ENCODE measurements at regions not wholly inside any gene's neighbourhood (a gene's known extent, or its start where the extent isn't known, plus 50 kb on each side); places are given as distances from the start of the nearest gene placed in this dataset.

DNA sequence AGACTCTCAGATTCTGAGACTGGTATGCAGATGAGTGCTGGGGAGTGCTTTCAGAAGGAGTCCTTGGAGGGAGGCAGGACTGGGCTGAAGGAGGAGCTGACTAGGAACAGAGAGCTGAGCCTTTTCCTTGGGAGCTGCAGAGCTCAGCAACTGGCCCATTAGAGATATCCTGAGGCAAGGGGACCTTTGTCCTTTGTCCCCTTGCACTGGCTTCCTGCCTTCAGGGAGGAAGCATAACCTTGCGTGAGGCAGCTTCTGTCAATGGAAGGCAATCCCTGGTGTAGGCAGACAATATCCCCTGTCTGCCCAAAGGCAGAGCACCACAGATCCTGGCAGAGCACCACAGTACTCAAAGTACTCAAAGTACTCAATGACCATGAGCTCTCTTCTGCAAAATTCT lies 375.3 kb downstream of the HRH4 start:
- Mint-ChIP-seq H3K4me1 (ENCODE audit: low read depth) (no peaks in the 10 kb centered on the region), H3K27ac (no peak overlapping the region), H3K36me3 (ENCODE audit: low read depth) (no peaks in the 10 kb centered on the region), H3K9me3 (peaks cover 7% of the 10 kb centered on the region; the same call in 1 of the 2 replicates), H3K4me3 (no peak overlapping the region), H3K27me3 (ENCODE audit: insufficient read depth) (no peaks in the 10 kb centered on the region; the same call in 1 of the 2 replicates)
- TF ChIP-seq, protein P1, sequence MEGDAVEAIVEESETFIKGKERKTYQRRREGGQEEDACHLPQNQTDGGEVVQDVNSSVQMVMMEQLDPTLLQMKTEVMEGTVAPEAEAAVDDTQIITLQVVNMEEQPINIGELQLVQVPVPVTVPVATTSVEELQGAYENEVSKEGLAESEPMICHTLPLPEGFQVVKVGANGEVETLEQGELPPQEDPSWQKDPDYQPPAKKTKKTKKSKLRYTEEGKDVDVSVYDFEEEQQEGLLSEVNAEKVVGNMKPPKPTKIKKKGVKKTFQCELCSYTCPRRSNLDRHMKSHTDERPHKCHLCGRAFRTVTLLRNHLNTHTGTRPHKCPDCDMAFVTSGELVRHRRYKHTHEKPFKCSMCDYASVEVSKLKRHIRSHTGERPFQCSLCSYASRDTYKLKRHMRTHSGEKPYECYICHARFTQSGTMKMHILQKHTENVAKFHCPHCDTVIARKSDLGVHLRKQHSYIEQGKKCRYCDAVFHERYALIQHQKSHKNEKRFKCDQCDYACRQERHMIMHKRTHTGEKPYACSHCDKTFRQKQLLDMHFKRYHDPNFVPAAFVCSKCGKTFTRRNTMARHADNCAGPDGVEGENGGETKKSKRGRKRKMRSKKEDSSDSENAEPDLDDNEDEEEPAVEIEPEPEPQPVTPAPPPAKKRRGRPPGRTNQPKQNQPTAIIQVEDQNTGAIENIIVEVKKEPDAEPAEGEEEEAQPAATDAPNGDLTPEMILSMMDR (IDR thresholded peaks at IDR 0.05), result no peak
- DNase-seq, result no peak

DNA sequence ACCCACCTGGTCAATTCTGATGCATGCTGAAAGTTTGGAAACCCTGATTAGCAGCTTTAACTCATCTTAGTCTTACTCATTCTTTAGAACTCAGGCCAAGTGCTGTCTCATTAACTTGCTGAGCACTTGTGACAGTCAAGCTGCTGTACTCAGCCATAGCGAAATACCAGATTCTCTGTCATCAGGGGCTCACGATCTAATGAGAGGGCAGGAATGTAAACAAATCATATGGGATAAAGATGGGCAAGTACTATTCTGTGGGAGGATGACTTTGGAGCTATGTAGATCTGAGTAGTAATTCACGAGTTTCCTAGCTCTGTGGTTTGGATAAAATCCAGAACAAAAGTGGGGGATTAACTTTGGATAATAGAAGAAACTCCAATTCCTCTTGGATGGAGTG lies 376.6 kb downstream of the HRH4 start:
- DNase-seq, result peak; percentile 43
- H3K27ac Mint-ChIP-seq, result no peak overlapping the region
- H3K4me3 Mint-ChIP-seq, result no peak overlapping the region
- H3K36me3 Mint-ChIP-seq (ENCODE audit: low read depth), result no peaks in the 10 kb centered on the region
- TF ChIP-seq, protein P1 (IDR thresholded peaks at IDR 0.05), result no peak
- H3K27me3 Mint-ChIP-seq (ENCODE audit: insufficient read depth), result no peaks in the 10 kb centered on the region; the same call in 1 of the 2 replicates
- H3K9me3 Mint-ChIP-seq, result peaks cover 13% of the 10 kb centered on the region
- H3K4me1 Mint-ChIP-seq (ENCODE audit: low read depth), result no peaks in the 10 kb centered on the region

DNA sequence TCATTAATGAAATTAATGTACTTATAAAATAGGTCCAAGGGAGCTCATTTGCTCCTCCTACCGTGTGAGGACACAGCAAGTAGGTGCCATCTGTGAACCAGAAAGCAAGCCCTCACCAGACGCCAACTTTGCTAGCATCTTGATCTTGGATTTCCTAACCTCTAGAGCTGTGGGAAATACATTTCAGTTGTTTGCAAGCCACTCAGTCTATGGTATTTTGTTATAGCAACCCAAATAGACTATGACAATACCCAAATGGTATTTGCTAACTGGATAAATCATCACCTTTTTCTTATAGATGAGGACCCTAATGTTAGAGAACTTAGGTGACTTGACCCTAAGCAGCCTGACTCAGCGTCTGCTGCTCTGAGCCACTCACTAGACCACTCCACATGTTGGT lies 379.6 kb downstream of the HRH4 start:
- DNase-seq, result no peak

DNA sequence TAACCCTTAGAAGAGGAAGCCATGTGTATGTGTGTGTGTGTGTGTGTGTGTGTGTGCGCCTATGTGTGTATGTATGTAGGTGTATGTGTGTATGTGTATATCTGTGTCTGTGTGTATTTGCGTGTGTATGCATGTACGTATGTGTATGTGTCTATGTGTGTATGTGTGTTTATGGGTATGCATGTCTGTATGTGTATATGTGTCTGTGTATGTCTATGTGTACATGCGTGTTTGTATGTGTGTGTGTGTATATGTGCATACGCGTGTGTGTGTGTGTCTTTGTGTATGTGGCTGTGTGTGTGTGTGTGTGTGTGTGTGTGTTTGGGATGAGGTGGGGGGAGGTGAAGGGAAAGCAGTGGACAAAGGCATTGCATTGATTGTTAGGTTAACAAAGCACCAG lies 380.2 kb downstream of the HRH4 start:
- Mint-ChIP-seq H3K27ac (no peak overlapping the region), H3K4me1 (ENCODE audit: low read depth) (no peaks in the 10 kb centered on the region), H3K36me3 (ENCODE audit: low read depth) (no peaks in the 10 kb centered on the region), H3K9me3 (peaks cover 13% of the 10 kb centered on the region), H3K4me3 (no peak overlapping the region), H3K27me3 (ENCODE audit: insufficient read depth) (peaks cover 1% of the 10 kb centered on the region; the same call in 1 of the 2 replicates)
- DNase-seq, result no peak
- TF ChIP-seq, protein P1 (IDR thresholded peaks at IDR 0.05), result no peak

More for the DNA sequence above, 379.6 kb downstream of the HRH4 start:
- H3K27me3 Mint-ChIP-seq (ENCODE audit: insufficient read depth), result peaks cover 1% of the 10 kb centered on the region; the same call in 1 of the 2 replicates
- H3K36me3 Mint-ChIP-seq (ENCODE audit: low read depth), result no peaks in the 10 kb centered on the region
- H3K4me1 Mint-ChIP-seq (ENCODE audit: low read depth), result no peaks in the 10 kb centered on the region
- no peak overlapping the region for H3K27ac Mint-ChIP-seq
- no peak overlapping the region for H3K4me3 Mint-ChIP-seq
- TF ChIP-seq, protein P1 (IDR thresholded peaks at IDR 0.05), result no peak
- H3K9me3 Mint-ChIP-seq, result peaks cover 13% of the 10 kb centered on the region

DNA sequence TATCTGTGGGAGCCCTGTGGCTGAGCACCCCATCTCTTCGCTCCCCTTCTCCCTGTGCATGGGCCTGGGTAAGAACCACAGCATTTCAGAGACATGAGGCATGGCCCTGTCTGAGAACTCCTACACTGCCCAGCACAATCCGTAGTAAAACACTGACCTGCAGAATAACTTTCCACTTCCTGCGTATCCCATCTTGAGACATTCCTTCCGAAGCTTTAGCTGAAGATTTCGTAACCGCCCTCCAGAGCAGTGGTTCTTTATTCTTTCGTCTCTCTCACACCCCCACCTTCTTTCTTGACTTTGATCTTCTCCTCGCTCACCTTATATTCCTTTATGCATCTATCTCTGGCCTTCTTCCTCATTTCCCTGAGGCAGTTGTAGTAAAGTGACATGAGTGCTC lies 381.1 kb downstream of the HRH4 start:
- H3K27me3 Mint-ChIP-seq (ENCODE audit: insufficient read depth), result peaks cover 1% of the 10 kb centered on the region; the same call in 1 of the 2 replicates
- H3K9me3 Mint-ChIP-seq, result peaks cover 13% of the 10 kb centered on the region
- TF ChIP-seq, protein P1 (IDR thresholded peaks at IDR 0.05), result no peak
- no peaks in the 10 kb centered on the region for H3K36me3 Mint-ChIP-seq (ENCODE audit: low read depth)
- no peak overlapping the region for H3K27ac Mint-ChIP-seq
- no peaks in the 10 kb centered on the region for H3K4me1 Mint-ChIP-seq (ENCODE audit: low read depth)
- DNase-seq, result no peak
- no peak overlapping the region for H3K4me3 Mint-ChIP-seq

DNA sequence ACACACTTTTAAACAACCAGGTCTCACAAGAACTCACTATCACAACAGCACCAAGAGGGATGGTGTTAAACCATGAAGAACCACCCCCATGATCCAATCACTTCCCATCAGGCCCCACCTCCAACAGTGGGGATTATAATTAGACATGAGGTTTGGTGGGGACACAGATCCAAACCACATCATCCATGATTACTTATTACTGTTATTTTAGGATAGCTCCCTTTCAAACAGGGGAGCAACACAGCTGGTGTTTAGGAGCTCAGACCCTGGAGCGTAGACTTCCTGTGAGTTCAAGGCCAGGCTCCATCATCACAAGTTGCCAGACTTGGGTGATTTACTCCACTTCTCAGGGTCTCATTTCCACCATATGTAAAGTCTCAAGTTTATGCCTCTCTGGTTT lies 382.7 kb downstream of the HRH4 start:
- Mint-ChIP-seq H3K9me3 (peaks cover 6% of the 10 kb centered on the region), H3K4me1 (ENCODE audit: low read depth) (no peaks in the 10 kb centered on the region), H3K27me3 (ENCODE audit: insufficient read depth) (peaks cover 1% of the 10 kb centered on the region; the same call in 1 of the 2 replicates), H3K36me3 (ENCODE audit: low read depth) (no peaks in the 10 kb centered on the region), H3K4me3 (no peak overlapping the region), H3K27ac (no peak overlapping the region)
- no peak for DNase-seq
- TF ChIP-seq, protein P1 (IDR thresholded peaks at IDR 0.05), result no peak

Data from HFFc6 (cell line).